K562 (cell line): ENCODE measurements at regions not wholly inside any gene's neighbourhood (a gene's known extent, or its start where the extent isn't known, plus 50 kb on each side); places are given as distances from the start of the nearest gene placed in this dataset.

Experiments
- ATF7 ChIP-seq: fragments of 450-650 bp; IDR thresholded peaks from 2 replicates; pipeline ENCODE4 v1.7.1; 2014; ENCODE audit warnings: mild to moderate bottlenecking, moderate library complexity
- BACH1 ChIP-seq: fragments of 200-800 bp; sonication (Bioruptor generic); IDR thresholded peaks from 2 replicates; pipeline ENCODE4 v1.6.1; 2016; ENCODE audit warnings: missing genetic modification characterization, missing compliant biosample characterization
- BCL6 ChIP-seq: fragments of 250-450 bp; sonication (Bioruptor Pico); IDR thresholded peaks from 2 replicates; pipeline ENCODE4 v1.4.0; 2020
- BDP1 ChIP-seq: IDR thresholded peaks from 3 replicates; pipeline ENCODE4 v1.6.1; 2011; ENCODE audit not compliant: insufficient read length, insufficient read depth
- CBX8 ChIP-seq: fragments of 200-600 bp; sonication (generic); IDR thresholded peaks from 2 replicates; pipeline ENCODE4 v1.6.1; 2012; ENCODE audit warnings: borderline replicate concordance, mixed run types, low read depth, mild to moderate bottlenecking, moderate library complexity, mixed read lengths, low read length, control low read depth, inconsistent platforms; ENCODE audit not compliant: poor library complexity, severe bottlenecking; ENCODE audit errors: extremely low read depth
- CREM ChIP-seq: IDR thresholded peaks from 2 replicates; pipeline ENCODE4 v1.6.1; 2014; ENCODE audit warnings: antibody characterized with exemption, low read depth
- DACH1 ChIP-seq: fragments of 450-650 bp; IDR thresholded peaks from 2 replicates; pipeline ENCODE4 v1.6.1; 2018; ENCODE audit not compliant: partially characterized antibody
- EHMT2 ChIP-seq: fragments of 450-650 bp; IDR thresholded peaks from 2 replicates; pipeline ENCODE4 v1.6.1; 2018; ENCODE audit warnings: antibody characterized with exemption
- FOXA3 ChIP-seq, 2 experiments: fragments of 450-650 bp in 1 of 2; sonication (generic) in 1 of 2; formaldehyde crosslinking; IDR thresholded peaks in 1 of 2; conservative IDR thresholded peaks in 1 of 2; 2 replicates each; pipeline versions ENCODE4 v1.4.0 to v1.8.0; 2020 to 2022; ENCODE audit warnings: mild to moderate bottlenecking in 2 of 2, missing genetic modification reagents in 1 of 2
- FOXK2 ChIP-seq, 2 experiments: fragments of 450-650 bp; IDR thresholded peaks in 1 of 2; conservative IDR thresholded peaks in 1 of 2; 2 replicates each; pipeline ENCODE4 v1.6.1; 2016; ENCODE audit warnings: low read depth in 2 of 2, mild to moderate bottlenecking in 1 of 2
- FOXP1 ChIP-seq: sonication (generic); formaldehyde crosslinking; IDR thresholded peaks from 2 replicates; pipeline ENCODE4 v1.8.0; 2022; ENCODE audit warnings: mild to moderate bottlenecking, missing genetic modification reagents
- HDAC6 ChIP-seq: IDR thresholded peaks from 2 replicates; pipeline ENCODE4 v1.6.1; 2012; ENCODE audit warnings: low read depth, mild to moderate bottlenecking, control low read depth, inconsistent platforms, low read length, moderate library complexity
- IFI16 ChIP-seq: fragments of 250-450 bp; sonication (Bioruptor Pico); IDR thresholded peaks from 2 replicates; pipeline ENCODE4 v2.1.2; 2022; ENCODE audit warnings: mild to moderate bottlenecking, inconsistent platforms
- MCM2 ChIP-seq: fragments of 450-650 bp; IDR thresholded peaks from 2 replicates; pipeline ENCODE4 v1.6.1; 2017; ENCODE audit warnings: low read depth, mild to moderate bottlenecking
- NELFE ChIP-seq: IDR thresholded peaks from 2 replicates; pipeline ENCODE4 v1.6.1; 2011; ENCODE audit warnings: mild to moderate bottlenecking; ENCODE audit not compliant: insufficient read depth, insufficient read length
- NRF1 ChIP-seq, 2 experiments: fragments of 450-650 bp; IDR thresholded peaks in 1 of 2; conservative IDR thresholded peaks in 1 of 2; 2 replicates each; pipeline ENCODE4 v1.6.1; 2014; ENCODE audit warnings: mild to moderate bottlenecking in 2 of 2
- PYGO2 ChIP-seq: fragments of 450-650 bp; IDR thresholded peaks from 2 replicates; pipeline ENCODE4 v1.6.1; 2016; ENCODE audit warnings: mild to moderate bottlenecking, missing genetic modification characterization, moderate library complexity, missing compliant biosample characterization
- SAP30 ChIP-seq: fragments of 200-600 bp; sonication (generic); IDR thresholded peaks from 2 replicates; pipeline ENCODE4 v1.6.1; 2012; ENCODE audit warnings: borderline replicate concordance, low read depth, mild to moderate bottlenecking, moderate library complexity, low read length, control low read depth, inconsistent platforms; ENCODE audit not compliant: insufficient read depth, poor library complexity, severe bottlenecking
- SIRT6 ChIP-seq: IDR thresholded peaks from one replicate; pipeline ENCODE4 v1.6.1; 2012; ENCODE audit warnings: low read depth, mild to moderate bottlenecking, control low read depth, inconsistent platforms, low read length, moderate library complexity
- TAF9B ChIP-seq: fragments of 450-650 bp; IDR thresholded peaks from 2 replicates; pipeline ENCODE4 v1.6.1; 2018; ENCODE audit warnings: mild to moderate bottlenecking; ENCODE audit not compliant: partially characterized antibody
- TEAD4 ChIP-seq, 2 experiments: sonication (generic) in 1 of 2; formaldehyde crosslinking in 1 of 2; IDR thresholded peaks; 2 replicates each; pipeline versions ENCODE4 v1.6.1 to v1.8.0; 2012 to 2022; ENCODE audit warnings: borderline replicate concordance in 1 of 2, inconsistent platforms in 1 of 2, low read length in 1 of 2, mild to moderate bottlenecking in 1 of 2, missing genetic modification reagents in 1 of 2
- TFAM ChIP-seq: fragments of 250-450 bp; sonication (Bioruptor Pico); conservative IDR thresholded peaks from 2 replicates; pipeline ENCODE4 v1.5.0; 2021; ENCODE audit warnings: mild to moderate bottlenecking, moderate library complexity
- ZBTB7A ChIP-seq: IDR thresholded peaks from 2 replicates; pipeline ENCODE4 v1.6.1; 2011; ENCODE audit warnings: low read depth, mild to moderate bottlenecking, low read length, moderate library complexity, borderline replicate concordance; ENCODE audit not compliant: control insufficient read depth
- ZNF134 ChIP-seq: fragments of 250-450 bp; sonication (Bioruptor Pico); conservative IDR thresholded peaks from 2 replicates; pipeline ENCODE4 v1.4.0; 2020
- ZNF217 ChIP-seq: sonication (generic); formaldehyde crosslinking; IDR thresholded peaks from 2 replicates; pipeline ENCODE4 v1.8.0; 2022; ENCODE audit warnings: mild to moderate bottlenecking, missing genetic modification reagents
- ZNF384 ChIP-seq: IDR thresholded peaks from 2 replicates; pipeline ENCODE4 v1.6.1; 2012; ENCODE audit warnings: low read depth, low read length, improper control_type of control experiment
- ZNF76 ChIP-seq: fragments of 250-450 bp; sonication (Bioruptor Pico); IDR thresholded peaks from 2 replicates; pipeline ENCODE4 v1.4.0; 2020; ENCODE audit warnings: mild to moderate bottlenecking, moderate library complexity, borderline replicate concordance
- TF ChIP-seq, protein P1 (sequence below): sonication (generic); formaldehyde crosslinking; IDR thresholded peaks from 2 replicates; pipeline ENCODE4 v1.8.0; 2022; ENCODE audit warnings: mild to moderate bottlenecking, missing genetic modification reagents, borderline replicate concordance

DNA sequence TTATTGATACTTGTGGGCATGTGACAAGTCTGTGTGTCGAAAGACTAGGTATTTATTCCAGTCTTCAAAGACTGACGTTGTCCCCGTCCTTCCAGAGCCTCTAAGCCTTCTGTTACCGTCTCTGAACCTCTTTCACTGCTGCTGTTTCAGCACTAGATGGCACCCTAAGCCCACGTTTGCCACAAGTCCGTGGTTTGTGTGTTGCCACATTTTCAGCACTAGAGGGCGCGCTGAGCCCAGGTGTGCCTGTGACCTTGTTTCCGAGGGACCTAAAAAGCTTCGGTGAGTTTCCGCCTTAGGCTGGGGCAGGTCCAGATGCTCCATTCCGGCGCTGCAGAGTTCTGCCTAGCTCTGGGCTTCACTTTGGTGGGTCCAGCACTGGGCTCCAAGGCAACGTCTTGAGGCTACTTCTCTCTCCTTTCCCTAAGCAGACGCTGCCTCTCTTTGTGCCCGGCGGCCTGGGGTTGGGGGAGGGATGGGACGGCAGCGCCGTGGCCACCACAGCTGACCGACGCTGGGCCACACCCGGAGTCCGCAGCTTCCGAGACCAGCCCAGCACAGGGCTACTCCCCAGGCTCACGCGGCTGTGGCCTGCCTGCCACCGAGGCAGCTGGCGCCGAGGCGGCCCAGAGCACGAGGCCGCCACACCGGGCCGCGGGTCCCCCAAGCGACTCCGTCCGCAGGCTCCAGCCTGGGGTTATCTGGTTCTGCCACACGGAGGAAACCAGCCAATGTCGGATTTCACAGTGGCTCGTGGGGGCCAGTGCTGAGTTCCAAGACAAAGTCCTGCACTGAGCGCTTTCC, 520.2 kb downstream of the REEP3 start (continued):
- TF ChIP-seq ZNF134 (CRISPR knock-in tag) = no peak
- TF ChIP-seq ZBTB7A = no peak
- peak; percentile 40; the same call in 1 of the 2 replicates for TF ChIP-seq CREM
- no peak for TF ChIP-seq TFAM (CRISPR knock-in tag)
- peak in 1 of 2 experiments; percentile 23; a peak in 1 of 4 replicates for TF ChIP-seq FOXA3 (CRISPR knock-in tag; conservative IDR thresholded peaks at IDR 0.05 in 1 of 2, IDR thresholded peaks at IDR 0.05 in 1 of 2)
- no peak for TF ChIP-seq ZNF217 (CRISPR knock-in tag)
- no peak for TF ChIP-seq EHMT2
- no peak for TF ChIP-seq BACH1
- no peak for TF ChIP-seq NRF1 (conservative IDR thresholded peaks at IDR 0.05 in 1 of 2, IDR thresholded peaks at IDR 0.05 in 1 of 2)
- no peak for TF ChIP-seq CBX8
- TF ChIP-seq SIRT6 = no peak
- TF ChIP-seq SAP30 = no peak
- TF ChIP-seq NELFE = no peak
- no peak for TF ChIP-seq BDP1
- no peak for TF ChIP-seq DACH1
- TF ChIP-seq FOXK2 (conservative IDR thresholded peaks at IDR 0.05 in 1 of 2, IDR thresholded peaks at IDR 0.05 in 1 of 2; ENCODE audit: low read depth in 2 of 2) = peak in 1 of 2 experiments; percentile 56; a peak in 1 of 4 replicates
- no peak for TF ChIP-seq PYGO2
- no peak for TF ChIP-seq HDAC6
- TF ChIP-seq ZNF76 (CRISPR knock-in tag) = no peak
- TF ChIP-seq MCM2 = no peak
- TF ChIP-seq BCL6 = no peak
- no peak for TF ChIP-seq TAF9B
- TF ChIP-seq, protein P1, sequence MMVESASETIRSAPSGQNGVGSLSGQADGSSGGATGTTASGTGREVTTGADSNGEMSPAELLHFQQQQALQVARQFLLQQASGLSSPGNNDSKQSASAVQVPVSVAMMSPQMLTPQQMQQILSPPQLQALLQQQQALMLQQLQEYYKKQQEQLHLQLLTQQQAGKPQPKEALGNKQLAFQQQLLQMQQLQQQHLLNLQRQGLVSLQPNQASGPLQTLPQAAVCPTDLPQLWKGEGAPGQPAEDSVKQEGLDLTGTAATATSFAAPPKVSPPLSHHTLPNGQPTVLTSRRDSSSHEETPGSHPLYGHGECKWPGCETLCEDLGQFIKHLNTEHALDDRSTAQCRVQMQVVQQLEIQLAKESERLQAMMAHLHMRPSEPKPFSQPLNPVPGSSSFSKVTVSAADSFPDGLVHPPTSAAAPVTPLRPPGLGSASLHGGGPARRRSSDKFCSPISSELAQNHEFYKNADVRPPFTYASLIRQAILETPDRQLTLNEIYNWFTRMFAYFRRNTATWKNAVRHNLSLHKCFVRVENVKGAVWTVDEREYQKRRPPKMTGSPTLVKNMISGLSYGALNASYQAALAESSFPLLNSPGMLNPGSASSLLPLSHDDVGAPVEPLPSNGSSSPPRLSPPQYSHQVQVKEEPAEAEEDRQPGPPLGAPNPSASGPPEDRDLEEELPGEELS (CRISPR knock-in tag) = no peak; the same call in 1 of the 2 replicates
- TF ChIP-seq IFI16 (CRISPR knock-in tag) = no peak
- peak; percentile 47; the same call in 1 of the 2 replicates for TF ChIP-seq ZNF384
- peak; percentile 54; the same call in 1 of the 2 replicates for TF ChIP-seq TEAD4 (IDR thresholded peaks at IDR 0.05; ENCODE audit: low read length)
- TF ChIP-seq TEAD4 (CRISPR knock-in tag; IDR thresholded peaks at IDR 0.05; ENCODE audit: borderline replicate concordance) = no peak
- peak; percentile 25; the same call in 1 of the 2 replicates for TF ChIP-seq ATF7
- no peak for TF ChIP-seq FOXP1 (CRISPR knock-in tag)
